PC-9 (cell line): ENCODE measurements at regions not wholly inside any gene's neighbourhood (a gene's known extent, or its start where the extent isn't known, plus 50 kb on each side); places are given as distances from the start of the nearest gene placed in this dataset.

Source experiments
- CTCF ChIP-seq: fragments of 200-600 bp; sonication (generic); conservative IDR thresholded peaks from 2 replicates; pipeline ENCODE4 v1.6.1; 2017; ENCODE audit warnings: mixed run types, antibody characterized with exemption, mild to moderate bottlenecking, moderate library complexity
- EZH2 ChIP-seq: fragments of 200-600 bp; sonication (generic); IDR thresholded peaks from 2 replicates; pipeline ENCODE4 v1.8.0; 2017; ENCODE audit warnings: antibody characterized with exemption, low read depth

GRCh38 chr5:38634568-38635369, 78.3 kb upstream of the LIFR start:
- TF ChIP-seq EZH2 (no peak), CTCF (no peak)
